ENCODE measurements at regions not wholly inside any gene's neighbourhood (a gene's known extent, or its start where the extent isn't known, plus 50 kb on each side); places are given as distances from the start of the nearest gene placed in this dataset.
"Not testable (repeated sequence)": the region's sequence is repeated elsewhere in the genome, so short reads cannot be mapped to it uniquely, and the experiment has no call there.

GRCh38 chr2:16071865-16072637 lies 131.7 kb downstream of the MYCN start:
- DNase-seq, result no peak

- no peak for DNase-seq
Observed at GRCh38 chr2:16071039-16071864, 130.9 kb downstream of the MYCN start.

- DNase-seq, result no peak
Observed at GRCh38 chr2:16070648-16070971, 130.3 kb downstream of the MYCN start.

GRCh38 chr2:16069933-16070647 lies 129.7 kb downstream of the MYCN start:
- no peak for DNase-seq

GRCh38 chr2:16069663-16069932 lies 129.2 kb downstream of the MYCN start:
- DNase-seq, result no peak

- DNase-seq, result no peak
Observed at GRCh38 chr2:16068552-16068940, 128.2 kb downstream of the MYCN start.

GRCh38 chr2:16067866-16068551 lies 127.7 kb downstream of the MYCN start:
- DNase-seq, result no peak

GRCh38 chr2:16067444-16067843 lies 127.1 kb downstream of the MYCN start:
- no peak for DNase-seq

- no peak for DNase-seq
Observed at GRCh38 chr2:16067037-16067406, 126.7 kb downstream of the MYCN start.

GRCh38 chr2:16066261-16067036 lies 126.1 kb downstream of the MYCN start:
- DNase-seq, result no peak

- DNase-seq, result not testable (repeated sequence)
Observed at GRCh38 chr2:16065272-16066069, 125.1 kb downstream of the MYCN start.

- DNase-seq, result no peak
Observed at GRCh38 chr2:16064745-16065144, 124.4 kb downstream of the MYCN start.

GRCh38 chr2:16063955-16064633 lies 123.7 kb downstream of the MYCN start:
- DNase-seq, result no peak

- DNase-seq, result no peak
Observed at GRCh38 chr2:16063251-16063850, 123.0 kb downstream of the MYCN start.

- no peak for DNase-seq
Observed at GRCh38 chr2:16062471-16063250, 122.3 kb downstream of the MYCN start.

- DNase-seq, result no peak
Observed at GRCh38 chr2:16061441-16062217, 121.3 kb downstream of the MYCN start.

GRCh38 chr2:16060936-16061338 lies 120.6 kb downstream of the MYCN start:
- no peak for DNase-seq

- no peak for DNase-seq
Observed at GRCh38 chr2:16060125-16060935, 120.0 kb downstream of the MYCN start.

Measured in T-helper 2 cell (primary cell).